ENCODE measurements at regions not wholly inside any gene's neighbourhood (a gene's known extent, or its start where the extent isn't known, plus 50 kb on each side); places are given as distances from the start of the nearest gene placed in this dataset.
"Not testable (repeated sequence)": the region's sequence is repeated elsewhere in the genome, so short reads cannot be mapped to it uniquely, and the experiment has no call there.

DNA sequence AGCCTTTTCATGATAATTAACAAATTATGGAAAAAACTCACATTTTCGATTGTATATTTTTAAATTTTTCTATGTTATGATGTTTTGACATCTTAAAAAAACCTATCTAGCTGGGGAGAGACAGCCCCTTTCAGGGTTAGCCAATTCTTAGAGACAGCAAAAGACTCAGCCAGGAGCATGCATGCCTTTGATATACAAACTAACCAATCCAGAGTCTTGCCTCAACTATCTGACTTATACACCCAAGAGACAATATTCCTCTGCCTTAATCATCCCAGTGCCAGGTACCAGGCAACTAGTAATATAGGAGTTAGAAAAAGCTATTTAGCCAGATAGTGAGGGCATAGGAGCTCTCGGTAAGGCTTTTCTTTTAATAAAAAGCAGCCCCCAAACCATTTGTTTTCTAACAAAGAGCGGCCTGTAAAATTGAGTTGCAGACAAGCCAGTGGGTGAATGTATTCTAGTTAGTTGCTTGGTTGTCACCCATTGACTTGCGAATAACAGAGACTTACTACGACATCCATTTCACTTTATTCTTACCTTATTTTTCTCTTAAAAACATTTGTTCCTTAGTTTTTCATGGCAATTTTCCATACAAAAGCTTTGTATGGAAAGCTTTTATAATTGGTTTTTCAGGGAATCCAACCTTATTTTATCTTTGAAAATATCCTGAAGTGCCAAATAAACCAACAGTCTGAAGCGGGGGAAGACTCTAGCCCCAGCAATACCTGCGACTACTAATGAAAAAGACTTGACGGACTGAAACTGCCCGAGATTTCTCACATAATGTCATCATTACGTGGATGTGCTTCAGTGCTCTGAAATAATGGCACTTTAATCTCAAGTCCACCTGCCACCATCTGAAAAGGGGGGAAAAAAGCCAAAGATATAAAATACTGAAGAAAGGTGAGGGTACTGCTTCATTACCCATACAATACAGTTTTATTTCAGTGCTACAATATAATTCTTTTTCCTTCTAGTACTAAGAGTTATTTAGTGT lies 64.6 kb upstream of the ATP2C1 start:
- Histone ChIP-seq H3K4me1 (ENCODE audit: control insufficient read depth in 2 of 2, insufficient read depth in 2 of 2, low read length in 2 of 2) (no peaks in the 10 kb centered on the region), H3K27ac (ENCODE audit: low read depth, low read length) (no peak overlapping the region), H3K9me3 (ENCODE audit: control insufficient read depth in 2 of 3, low read length in 3 of 3) (no peaks in the 10 kb centered on the region), H3K36me3 (ENCODE audit: control insufficient read depth in 2 of 3, insufficient read depth in 3 of 3, low read length in 3 of 3) (no peaks in the 10 kb centered on the region), H3K4me3 (ENCODE audit: low read length) (no peak overlapping the region), H3K27me3 (ENCODE audit: control insufficient read depth in 2 of 2, insufficient read depth in 2 of 2, low read length in 2 of 2) (no peaks in the 10 kb centered on the region)
- ChIA-PET POLR2A (no interaction called here), CTCF (no interaction called here)
- peaks cover 0 to 36% (median 5%) of the 10 kb centered on the region in 5 donors for H3K27me3 Mint-ChIP-seq
- no peak for DNase-seq
- H3K4me1 Mint-ChIP-seq: no peaks in the 10 kb centered on the region
- no peak overlapping the region for H3K4me3 Mint-ChIP-seq
- no peak for ATAC-seq
- intact Hi-C loops (cut with micrococcal nuclease): no loop called here
- no peaks in the 10 kb centered on the region for H3K9me3 Mint-ChIP-seq
- H3K27ac Mint-ChIP-seq: no peak overlapping the region
- no peaks in the 10 kb centered on the region for H3K36me3 Mint-ChIP-seq

DNA sequence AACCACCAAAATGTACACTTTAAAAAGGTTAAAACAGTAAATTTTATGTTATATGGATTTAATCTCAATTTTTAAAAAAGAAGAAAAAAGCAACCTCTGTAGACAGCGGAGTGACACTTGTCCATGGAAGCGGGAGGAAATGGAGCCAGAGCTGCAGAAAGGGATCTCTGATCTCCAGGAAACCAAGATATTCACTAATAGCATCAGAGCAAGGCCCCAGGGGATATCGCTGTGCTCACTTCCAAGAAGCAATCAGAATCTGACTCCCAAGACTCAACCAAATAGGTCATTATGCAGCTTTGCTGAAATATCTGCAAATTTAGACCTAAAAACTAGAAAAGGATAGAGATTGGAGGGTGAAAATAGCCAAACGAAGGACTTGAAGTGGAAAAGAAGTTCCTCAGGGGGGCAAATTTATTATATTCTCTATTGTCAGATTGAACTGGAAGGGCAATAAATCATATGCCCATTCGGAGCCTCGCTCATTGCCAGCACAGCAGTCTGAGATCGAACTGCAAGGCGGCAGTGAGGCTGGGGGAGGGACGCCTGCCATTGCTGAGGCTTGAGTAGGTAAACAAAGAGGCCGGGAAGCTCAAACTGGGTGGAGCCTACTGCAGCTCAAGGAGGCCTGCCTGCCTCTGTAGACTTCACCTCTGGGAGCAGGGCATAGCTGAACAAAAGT lies 62.0 kb upstream of the ATP2C1 start:
- no peak overlapping the region for H3K27ac Mint-ChIP-seq
- H3K4me3 Mint-ChIP-seq: no peak overlapping the region
- Histone ChIP-seq H3K27me3 (ENCODE audit: control insufficient read depth in 2 of 2, insufficient read depth in 2 of 2, low read length in 2 of 2) (no peaks in the 10 kb centered on the region), H3K4me3 (ENCODE audit: low read length) (no peak overlapping the region), H3K4me1 (ENCODE audit: control insufficient read depth in 2 of 2, insufficient read depth in 2 of 2, low read length in 2 of 2) (no peaks in the 10 kb centered on the region), H3K36me3 (ENCODE audit: control insufficient read depth in 2 of 3, insufficient read depth in 3 of 3, low read length in 3 of 3) (no peaks in the 10 kb centered on the region), H3K27ac (ENCODE audit: low read depth, low read length) (no peak overlapping the region), H3K9me3 (ENCODE audit: control insufficient read depth in 2 of 3, low read length in 3 of 3) (no peaks in the 10 kb centered on the region)
- ChIA-PET POLR2A (no interaction called here), CTCF (no interaction called here)
- no peaks in the 10 kb centered on the region for H3K36me3 Mint-ChIP-seq
- intact Hi-C loops (cut with micrococcal nuclease): no loop called here
- H3K4me1 Mint-ChIP-seq: no peaks in the 10 kb centered on the region
- DNase-seq (no peak), ATAC-seq (no peak)
- no peaks in the 10 kb centered on the region for H3K9me3 Mint-ChIP-seq
- H3K27me3 Mint-ChIP-seq: peaks cover 0 to 22% (median 5%) of the 10 kb centered on the region in 5 donors

DNA sequence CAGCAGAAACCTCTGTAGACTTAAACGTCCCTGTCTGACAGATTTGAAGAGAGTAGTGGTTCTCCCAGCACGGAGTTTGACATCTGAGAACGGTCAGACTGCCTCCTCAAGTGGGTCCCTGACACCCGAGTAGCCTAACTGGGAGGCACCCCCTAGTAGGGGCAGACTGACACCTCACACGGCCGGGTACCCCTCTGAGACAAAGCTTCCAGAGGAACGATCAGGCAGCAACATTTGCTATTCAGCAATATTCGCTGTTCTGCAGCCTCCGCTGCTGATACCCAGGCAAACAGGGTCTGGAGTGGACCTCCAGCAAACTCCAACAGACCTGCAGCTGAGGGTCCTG lies 61.5 kb upstream of the ATP2C1 start:
- H3K4me1 ChIP-seq (ENCODE audit: control insufficient read depth in 2 of 2, insufficient read depth in 2 of 2, low read length in 2 of 2); H3K4me3 ChIP-seq (ENCODE audit: low read length); H3K27me3 ChIP-seq (ENCODE audit: control insufficient read depth in 2 of 2, insufficient read depth in 2 of 2, low read length in 2 of 2); POLR2A ChIA-PET; DNase-seq; H3K9me3 ChIP-seq (ENCODE audit: control insufficient read depth in 2 of 3, low read length in 3 of 3); H3K4me1 Mint-ChIP-seq; H3K36me3 ChIP-seq (ENCODE audit: control insufficient read depth in 2 of 3, insufficient read depth in 3 of 3, low read length in 3 of 3); intact Hi-C loops (cut with micrococcal nuclease); ATAC-seq; H3K27ac ChIP-seq (ENCODE audit: low read depth, low read length); H3K4me3 Mint-ChIP-seq; H3K36me3 Mint-ChIP-seq; H3K27ac Mint-ChIP-seq; H3K9me3 Mint-ChIP-seq: not testable (repeated sequence)
- H3K27me3 Mint-ChIP-seq: peaks cover 0 to 22% (median 5%) of the 10 kb centered on the region in 5 donors
- CTCF ChIA-PET: interaction anchor here (0.6 kb wide), 1 partner anchor 1534 kb away, joined by 3 read pairs; no protein-coding TSS in a partner anchor

GRCh38 chr3:130834476-130834875 lies 59.4 kb upstream of the ATP2C1 start:
- Mint-ChIP-seq H3K4me1 (peaks cover 0 to 3% (median 0%) of the 10 kb centered on the region in 7 donors), H3K36me3 (no peaks in the 10 kb centered on the region), H3K9me3 (no peaks in the 10 kb centered on the region), H3K4me3 (no peak overlapping the region), H3K27ac (no peak overlapping the region), H3K27me3 (peaks cover 0 to 26% (median 5%) of the 10 kb centered on the region in 5 donors)
- H3K4me1 ChIP-seq (ENCODE audit: control insufficient read depth in 2 of 2, insufficient read depth in 2 of 2, low read length in 2 of 2): no peaks in the 10 kb centered on the region
- intact Hi-C loops (cut with micrococcal nuclease): no loop called here
- H3K9me3 ChIP-seq (ENCODE audit: control insufficient read depth in 2 of 3, low read length in 3 of 3): no peaks in the 10 kb centered on the region
- ChIA-PET CTCF (no interaction called here), POLR2A (interaction anchor here (0.6 kb wide), 1 partner anchor 16 kb away, joined by 4 read pairs; no protein-coding TSS in a partner anchor)
- no peak for DNase-seq
- no peak for ATAC-seq
- no peaks in the 10 kb centered on the region for H3K36me3 ChIP-seq (ENCODE audit: control insufficient read depth in 2 of 3, insufficient read depth in 3 of 3, low read length in 3 of 3)
- H3K27ac ChIP-seq (ENCODE audit: low read depth, low read length): no peak overlapping the region
- H3K27me3 ChIP-seq (ENCODE audit: control insufficient read depth in 2 of 2, insufficient read depth in 2 of 2, low read length in 2 of 2): no peaks in the 10 kb centered on the region
- H3K4me3 ChIP-seq (ENCODE audit: low read length): no peak overlapping the region

GRCh38 chr3:130835483-130835882 lies 58.4 kb upstream of the ATP2C1 start:
- H3K4me1 ChIP-seq (ENCODE audit: control insufficient read depth in 2 of 2, insufficient read depth in 2 of 2, low read length in 2 of 2): no peaks in the 10 kb centered on the region
- H3K27me3 ChIP-seq (ENCODE audit: control insufficient read depth in 2 of 2, insufficient read depth in 2 of 2, low read length in 2 of 2): no peaks in the 10 kb centered on the region
- no peak for ATAC-seq
- no peaks in the 10 kb centered on the region for H3K9me3 ChIP-seq (ENCODE audit: control insufficient read depth in 2 of 3, low read length in 3 of 3)
- no peak overlapping the region for H3K4me3 ChIP-seq (ENCODE audit: low read length)
- no peak overlapping the region for H3K27ac Mint-ChIP-seq
- H3K27ac ChIP-seq (ENCODE audit: low read depth, low read length): no peak overlapping the region
- H3K36me3 Mint-ChIP-seq: no peaks in the 10 kb centered on the region
- peaks cover 0 to 26% (median 5%) of the 10 kb centered on the region in 5 donors for H3K27me3 Mint-ChIP-seq
- intact Hi-C loops (cut with micrococcal nuclease): no loop called here
- DNase-seq: no peak
- H3K36me3 ChIP-seq (ENCODE audit: control insufficient read depth in 2 of 3, insufficient read depth in 3 of 3, low read length in 3 of 3): no peaks in the 10 kb centered on the region
- POLR2A ChIA-PET: no interaction called here
- CTCF ChIA-PET: no interaction called here
- no peaks in the 10 kb centered on the region for H3K9me3 Mint-ChIP-seq
- H3K4me3 Mint-ChIP-seq: no peak overlapping the region
- peaks cover 0 to 10% (median 6%) of the 10 kb centered on the region in 7 donors for H3K4me1 Mint-ChIP-seq

DNA sequence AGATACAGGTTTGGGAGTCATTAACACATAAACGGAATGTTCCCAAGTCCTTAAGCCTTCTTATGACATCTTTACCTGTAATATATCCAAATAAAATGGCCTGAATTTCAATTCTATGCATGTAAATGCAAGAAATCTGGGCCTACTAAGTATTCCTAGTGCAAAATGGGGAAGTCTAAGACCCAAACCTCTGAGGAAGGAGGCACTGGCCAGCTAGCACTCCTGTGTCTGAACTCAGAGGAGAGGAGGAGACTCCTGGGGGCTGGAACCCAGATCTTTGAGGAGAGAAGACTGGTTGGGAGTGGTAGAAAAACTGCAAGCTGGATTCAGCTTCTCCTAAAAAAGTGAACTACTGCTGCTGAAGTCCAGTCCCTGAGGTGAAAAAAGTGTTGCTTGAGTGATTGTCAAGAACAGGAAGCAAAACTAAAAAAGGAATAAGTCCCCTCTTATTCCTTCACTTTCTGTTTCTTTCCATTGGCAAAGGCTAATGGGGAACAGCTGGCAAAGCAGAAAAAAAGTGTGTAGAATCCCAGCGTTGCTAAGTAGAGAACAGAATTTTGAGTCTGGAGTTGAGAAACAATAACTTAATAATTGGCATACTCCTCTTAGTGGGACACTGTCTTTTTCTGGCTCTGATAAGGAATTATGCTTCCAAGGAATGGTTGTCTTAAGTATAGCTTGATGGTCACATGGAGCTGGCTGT lies 54.8 kb upstream of the ATP2C1 start:
- intact Hi-C loops (cut with micrococcal nuclease): no loop called here
- Histone ChIP-seq H3K27ac (ENCODE audit: low read depth, low read length) (no peak overlapping the region), H3K36me3 (ENCODE audit: control insufficient read depth in 2 of 3, insufficient read depth in 3 of 3, low read length in 3 of 3) (no peaks in the 10 kb centered on the region), H3K4me1 (ENCODE audit: control insufficient read depth in 2 of 2, insufficient read depth in 2 of 2, low read length in 2 of 2) (no peaks in the 10 kb centered on the region), H3K9me3 (ENCODE audit: control insufficient read depth in 2 of 3, low read length in 3 of 3) (no peaks in the 10 kb centered on the region), H3K27me3 (ENCODE audit: control insufficient read depth in 2 of 2, insufficient read depth in 2 of 2, low read length in 2 of 2) (no peaks in the 10 kb centered on the region), H3K4me3 (ENCODE audit: low read length) (no peak overlapping the region)
- no peak for ATAC-seq
- H3K4me3 Mint-ChIP-seq: no peak overlapping the region
- ChIA-PET POLR2A (no interaction called here), CTCF (no interaction called here)
- H3K36me3 Mint-ChIP-seq: no peaks in the 10 kb centered on the region
- no peak for DNase-seq
- peaks cover 0 to 10% (median 6%) of the 10 kb centered on the region in 7 donors for H3K4me1 Mint-ChIP-seq
- peaks cover 0 to 14% (median 4%) of the 10 kb centered on the region in 5 donors for H3K27me3 Mint-ChIP-seq
- no peaks in the 10 kb centered on the region for H3K9me3 Mint-ChIP-seq
- H3K27ac Mint-ChIP-seq: no peak overlapping the region

Data from naive thymus-derived CD4-positive, alpha-beta T cell (primary cell).